GM23248 (cell line): ENCODE measurements at regions not wholly inside any gene's neighbourhood (a gene's known extent, or its start where the extent isn't known, plus 50 kb on each side); places are given as distances from the start of the nearest gene placed in this dataset.

ENCODE experiments used
- DNase-seq: peaks from one replicate; pipeline ENCODE4 v3.0.0-alpha.2; 2015
- H2AFZ ChIP-seq: fragments of 200-600 bp; sonication (generic); 2 replicates; pipeline ENCODE4 v1.6.1; 2016; ENCODE audit warnings: antibody characterized with exemption
- H3F3A ChIP-seq: fragments of 200-600 bp; sonication (generic); 2 replicates; pipeline ENCODE4 v1.6.1; 2016; ENCODE audit warnings: mild to moderate bottlenecking, antibody characterized with exemption, mixed run types; ENCODE audit not compliant: insufficient read depth
- H3K27ac ChIP-seq: fragments of 200-600 bp; sonication (generic); 2 replicates; pipeline ENCODE4 v1.5.1; 2016; ENCODE audit warnings: mild to moderate bottlenecking
- H3K27me3 ChIP-seq: fragments of 200-600 bp; sonication (generic); replicated peaks from 2 replicates; pipeline ENCODE4 v1.6.1; 2016; ENCODE audit warnings: mild to moderate bottlenecking; ENCODE audit not compliant: insufficient read depth
- H3K36me3 ChIP-seq: fragments of 200-600 bp; sonication (generic); 2 replicates; pipeline ENCODE4 v1.6.1; 2016; ENCODE audit warnings: low read depth, mild to moderate bottlenecking
- H3K4me1 ChIP-seq: fragments of 200-600 bp; sonication (generic); 2 replicates; pipeline ENCODE4 v1.6.1; 2016; ENCODE audit warnings: mild to moderate bottlenecking; ENCODE audit not compliant: insufficient read depth
- H3K4me2 ChIP-seq: fragments of 200-600 bp; sonication (generic); one replicate; pipeline ENCODE4 v1.6.1; 2016; ENCODE audit warnings: mild to moderate bottlenecking; ENCODE audit not compliant: unreplicated experiment
- H3K4me3 ChIP-seq: fragments of 200-600 bp; sonication (generic); 2 replicates; pipeline ENCODE4 v1.5.1; 2016; ENCODE audit warnings: mild to moderate bottlenecking
- H3K79me2 ChIP-seq: fragments of 200-600 bp; sonication (generic); 2 replicates; pipeline ENCODE4 v1.6.1; 2016; ENCODE audit warnings: mild to moderate bottlenecking; ENCODE audit not compliant: insufficient read depth
- H3K9ac ChIP-seq: fragments of 200-600 bp; sonication (generic); 2 replicates; pipeline ENCODE4 v1.6.1; 2016; ENCODE audit warnings: mild to moderate bottlenecking
- H3K9me2 ChIP-seq: fragments of 200-600 bp; sonication (generic); 2 replicates; pipeline ENCODE4 v1.6.1; 2016; ENCODE audit warnings: mixed run types, mild to moderate bottlenecking, moderate library complexity; ENCODE audit not compliant: insufficient read depth
- H3K9me3 ChIP-seq: fragments of 200-600 bp; sonication (generic); one replicate; pipeline ENCODE4 v1.6.1; 2017; ENCODE audit warnings: low read depth
- H4K20me1 ChIP-seq: fragments of 200-600 bp; sonication (generic); 2 replicates; pipeline ENCODE4 v1.6.0; 2016; ENCODE audit not compliant: insufficient read depth
- EZH2 ChIP-seq: fragments of 200-600 bp; sonication (generic); IDR thresholded peaks from 2 replicates; pipeline ENCODE4 v1.6.1; 2018; ENCODE audit warnings: antibody characterized with exemption, mild to moderate bottlenecking; ENCODE audit not compliant: insufficient read depth, poor library complexity, severe bottlenecking
- EZH2phosphoT487 ChIP-seq: fragments of 200-600 bp; sonication (generic); IDR thresholded peaks from 2 replicates; pipeline ENCODE4 v1.6.1; 2018; ENCODE audit warnings: antibody characterized with exemption, moderate library complexity, mild to moderate bottlenecking, low read depth; ENCODE audit not compliant: insufficient read depth
- WGBS, 2 experiments: methylation state at CpG; one replicate each; pipeline ENCODE4 v1.1.6; 2015 to 2017; ENCODE audit warnings: low lambda C conversion rate in 2 of 2, low coverage in 1 of 2; ENCODE audit errors: missing lambda C conversion rate in 2 of 2; 5-methylcytosine and 5-hydroxymethylcytosine counted together
- in situ Hi-C: fragments of 300-500 bp; cut with MboI; formaldehyde crosslinking; loops from 2 replicates; pipeline ENCODE4 v1.15.0; 2020

DNA sequence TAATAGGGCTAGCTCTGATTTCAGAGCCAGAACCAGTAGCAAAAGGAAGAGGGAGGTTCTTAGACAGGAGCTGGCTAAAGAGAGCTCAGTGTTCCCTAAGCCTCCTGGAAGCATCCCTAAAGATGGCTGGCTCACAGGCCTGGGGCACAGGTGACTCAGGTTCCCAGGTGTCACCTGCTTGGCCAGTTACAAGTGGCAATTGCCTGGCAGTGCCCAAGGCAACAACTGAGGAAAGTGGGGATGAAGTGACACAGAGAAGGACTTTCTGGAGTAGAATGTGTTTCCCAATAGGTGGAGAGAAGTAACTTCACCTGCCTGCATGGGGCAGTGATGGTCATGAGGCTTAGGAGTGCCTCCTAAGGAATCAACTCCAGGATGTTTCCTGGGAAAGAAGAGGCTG is 66.5 kb upstream of the EEPD1 start:
- Histone ChIP-seq H3K9ac (no peak overlapping the region), H3K4me2 (no peak overlapping the region), H3K4me3 (no peak overlapping the region), H3K4me1 (no peaks in the 10 kb centered on the region), H3F3A (no peaks in the 10 kb centered on the region), H4K20me1 (no peaks in the 10 kb centered on the region), H3K9me2 (no peaks in the 10 kb centered on the region), H3K9me3 (no peaks in the 10 kb centered on the region), H3K36me3 (no peaks in the 10 kb centered on the region), H3K27me3 (no peaks in the 10 kb centered on the region), H2AFZ (no peak overlapping the region), H3K27ac (no peak overlapping the region), H3K79me2 (no peaks in the 10 kb centered on the region)
- in situ Hi-C loops: no loop called here
- DNase-seq: no peak
- TF ChIP-seq EZH2phosphoT487 (no peak), EZH2 (no peak)

GRCh38 chr7:36088553-36088952 is 64.5 kb upstream of the EEPD1 start:
- H3K4me2 ChIP-seq: no peak overlapping the region
- H3K27me3 ChIP-seq: no peaks in the 10 kb centered on the region
- H3K9me3 ChIP-seq: no peaks in the 10 kb centered on the region
- 74 to 85% methylated on average over 2 of the region's 2 CpGs for WGBS, 2 experiments
- no peak for TF ChIP-seq EZH2phosphoT487
- no peak for TF ChIP-seq EZH2
- H3K9ac ChIP-seq: no peak overlapping the region
- in situ Hi-C loops: no loop called here
- no peaks in the 10 kb centered on the region for H3K4me1 ChIP-seq
- H3K27ac ChIP-seq: no peak overlapping the region
- DNase-seq: no peak
- no peak overlapping the region for H2AFZ ChIP-seq
- no peaks in the 10 kb centered on the region for H3F3A ChIP-seq
- no peaks in the 10 kb centered on the region for H3K36me3 ChIP-seq
- H3K9me2 ChIP-seq: no peaks in the 10 kb centered on the region
- H4K20me1 ChIP-seq: no peaks in the 10 kb centered on the region
- H3K4me3 ChIP-seq: no peak overlapping the region
- H3K79me2 ChIP-seq: no peaks in the 10 kb centered on the region

DNA sequence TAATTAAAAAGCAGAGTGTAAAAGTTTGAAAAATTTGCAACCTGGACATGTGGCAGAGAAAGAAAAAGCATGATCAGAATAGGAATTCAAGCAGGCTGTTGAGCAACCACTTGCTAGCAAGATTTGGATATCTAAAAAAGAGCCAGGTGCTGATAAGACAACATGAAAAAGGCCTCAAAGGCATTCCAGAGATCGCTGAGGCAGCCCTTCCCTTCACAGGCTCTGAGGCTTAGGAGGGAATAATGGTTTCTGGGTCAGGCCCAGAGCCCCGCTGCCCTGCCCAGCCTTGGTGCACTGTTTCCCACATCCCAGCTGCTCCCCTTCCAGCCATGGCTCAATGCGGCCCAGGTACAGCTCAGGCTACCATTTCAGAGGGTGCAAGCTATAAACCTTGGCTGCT is 64.1 kb upstream of the EEPD1 start:
- in situ Hi-C loops: no loop called here
- no peak overlapping the region for H3K4me3 ChIP-seq
- H3K4me1 ChIP-seq: no peaks in the 10 kb centered on the region
- no peak overlapping the region for H3K9ac ChIP-seq
- no peaks in the 10 kb centered on the region for H3K79me2 ChIP-seq
- no peaks in the 10 kb centered on the region for H3K27me3 ChIP-seq
- H3K27ac ChIP-seq: no peak overlapping the region
- no peak overlapping the region for H3K4me2 ChIP-seq
- no peaks in the 10 kb centered on the region for H3K9me2 ChIP-seq
- no peaks in the 10 kb centered on the region for H3F3A ChIP-seq
- no peaks in the 10 kb centered on the region for H3K36me3 ChIP-seq
- H2AFZ ChIP-seq: no peak overlapping the region
- TF ChIP-seq EZH2 (no peak), EZH2phosphoT487 (no peak)
- WGBS, 2 experiments: 32 to 69% methylated on average over 3 of the region's 3 CpGs
- no peaks in the 10 kb centered on the region for H4K20me1 ChIP-seq
- H3K9me3 ChIP-seq: no peaks in the 10 kb centered on the region
- DNase-seq: no peak

DNA sequence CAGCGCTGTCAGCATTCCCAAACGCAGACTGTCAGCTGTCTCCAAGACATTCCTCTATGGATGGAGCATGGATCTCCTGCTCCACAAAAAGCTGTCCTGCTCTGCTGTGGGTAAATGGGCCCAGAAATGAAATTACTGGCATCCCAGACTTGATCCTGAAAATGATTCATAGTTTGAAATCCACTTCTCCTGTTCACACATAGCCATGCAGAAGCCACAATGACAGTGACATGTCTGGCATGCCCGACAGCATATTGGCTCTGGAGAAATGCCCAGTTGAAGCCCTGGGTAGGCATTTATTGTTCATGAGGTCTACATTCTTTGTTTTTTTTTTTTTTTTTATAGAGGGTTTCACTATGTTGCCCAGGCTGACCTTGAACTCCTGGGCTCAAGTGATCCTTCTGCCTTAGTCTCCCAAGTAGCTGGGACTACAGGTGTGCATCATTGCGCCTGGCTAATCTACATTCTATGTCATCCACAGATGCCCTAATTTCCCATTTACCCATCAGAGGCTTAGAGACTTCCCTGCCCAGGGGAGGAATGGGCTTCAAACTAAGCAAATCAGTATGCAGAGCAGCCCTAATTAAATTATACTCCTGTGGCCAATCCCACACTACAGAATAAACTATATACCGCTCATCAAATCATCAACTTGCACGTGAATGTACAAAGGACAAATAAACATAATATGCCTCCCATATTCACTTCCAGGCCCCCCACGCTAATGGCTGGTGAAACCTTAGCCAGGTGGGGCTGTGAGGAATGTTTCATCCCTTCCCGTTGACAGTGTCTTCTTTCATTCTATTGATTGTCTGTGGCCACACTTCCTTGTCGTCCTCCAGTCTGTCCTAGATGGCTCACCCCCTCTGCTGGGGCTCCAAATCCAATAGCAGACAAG is 61.8 kb upstream of the EEPD1 start:
- H3K27ac ChIP-seq: no peak overlapping the region
- H2AFZ ChIP-seq: no peak overlapping the region
- no peaks in the 10 kb centered on the region for H4K20me1 ChIP-seq
- DNase-seq: no peak
- H3K36me3 ChIP-seq: no peaks in the 10 kb centered on the region
- in situ Hi-C loops: no loop called here
- no peaks in the 10 kb centered on the region for H3K4me1 ChIP-seq
- no peak overlapping the region for H3K4me2 ChIP-seq
- no peaks in the 10 kb centered on the region for H3F3A ChIP-seq
- H3K9me2 ChIP-seq: no peaks in the 10 kb centered on the region
- H3K9ac ChIP-seq: no peak overlapping the region
- no peaks in the 10 kb centered on the region for H3K27me3 ChIP-seq
- TF ChIP-seq EZH2: no peak
- no peak for TF ChIP-seq EZH2phosphoT487
- H3K4me3 ChIP-seq: no peak overlapping the region
- no peaks in the 10 kb centered on the region for H3K79me2 ChIP-seq
- WGBS, 2 experiments: 54 to 61% methylated on average over 8 to 9 of the region's 9 CpGs
- H3K9me3 ChIP-seq: no peaks in the 10 kb centered on the region

DNA sequence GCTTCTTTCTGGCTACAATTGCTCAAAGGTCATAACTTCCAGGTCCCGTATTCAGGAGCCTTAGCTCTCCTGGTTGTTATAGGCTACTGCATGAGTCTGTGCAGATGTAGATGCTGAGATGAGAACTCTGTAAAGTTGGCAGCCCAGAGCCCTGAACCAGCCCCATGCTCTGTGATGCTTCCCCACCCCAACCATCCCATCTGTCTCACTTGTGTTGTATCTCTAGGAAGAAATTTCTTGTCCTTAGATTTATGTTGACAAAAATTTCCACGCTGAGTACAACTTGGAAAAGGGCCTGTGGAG is 61.2 kb upstream of the EEPD1 start:
- no peak for DNase-seq
- no peak overlapping the region for H3K9ac ChIP-seq
- H3K27me3 ChIP-seq: no peaks in the 10 kb centered on the region
- no peak overlapping the region for H3K4me3 ChIP-seq
- in situ Hi-C loops: no loop called here
- H3K27ac ChIP-seq: no peak overlapping the region
- H3K36me3 ChIP-seq: no peaks in the 10 kb centered on the region
- TF ChIP-seq EZH2phosphoT487: no peak
- H3K79me2 ChIP-seq: no peaks in the 10 kb centered on the region
- no peak overlapping the region for H3K4me2 ChIP-seq
- H3K9me2 ChIP-seq: no peaks in the 10 kb centered on the region
- 76% methylated on average over 2 of the region's 2 CpGs for WGBS, 2 experiments
- H3K9me3 ChIP-seq: no peaks in the 10 kb centered on the region
- no peaks in the 10 kb centered on the region for H4K20me1 ChIP-seq
- H3F3A ChIP-seq: no peaks in the 10 kb centered on the region
- no peak overlapping the region for H2AFZ ChIP-seq
- H3K4me1 ChIP-seq: no peaks in the 10 kb centered on the region
